HG03342 (cell line): ENCODE measurements at regions not wholly inside any gene's neighbourhood (a gene's known extent, or its start where the extent isn't known, plus 50 kb on each side); places are given as distances from the start of the nearest gene placed in this dataset.

ENCODE experiments used
- ATAC-seq: cut with Tn5 transposase; IDR thresholded peaks from one replicate; pipeline ENCODE4 v1.9.1; 2021; ENCODE audit warnings: mild to moderate bottlenecking, moderate library complexity; ENCODE audit not compliant: unreplicated experiment

DNA sequence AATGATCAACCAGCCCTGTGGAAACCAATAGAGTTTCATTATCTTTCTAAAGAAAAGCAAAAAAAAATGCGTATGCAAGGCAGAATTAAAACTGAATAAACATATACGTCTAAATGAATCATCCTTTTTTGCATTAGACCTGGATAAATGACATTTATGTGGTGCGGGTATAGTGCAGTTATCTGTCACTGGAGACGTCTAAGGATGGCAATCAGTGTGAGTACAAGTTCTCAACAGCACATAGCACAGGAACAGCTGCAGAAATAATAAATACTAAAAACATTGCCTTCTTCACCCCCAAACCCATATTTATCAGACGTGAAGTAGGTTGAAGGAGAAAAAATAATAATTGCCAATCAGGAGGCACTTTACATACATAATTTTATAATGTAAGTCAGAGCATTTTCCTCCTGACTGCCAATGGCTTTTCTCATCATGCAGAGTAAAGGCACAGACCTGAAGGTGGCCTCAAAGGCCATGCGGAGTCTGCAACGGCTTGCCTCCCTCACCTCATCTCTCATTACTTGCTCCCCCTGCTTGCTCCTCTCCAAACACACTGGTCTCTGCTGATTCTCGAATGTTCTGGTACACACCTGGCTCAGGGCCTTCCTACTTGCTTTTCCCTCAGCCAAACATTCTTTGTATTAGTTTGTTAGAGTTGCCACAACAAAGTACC, 574.7 kb upstream of the PLXNA2 start:
- no peak for ATAC-seq

DNA sequence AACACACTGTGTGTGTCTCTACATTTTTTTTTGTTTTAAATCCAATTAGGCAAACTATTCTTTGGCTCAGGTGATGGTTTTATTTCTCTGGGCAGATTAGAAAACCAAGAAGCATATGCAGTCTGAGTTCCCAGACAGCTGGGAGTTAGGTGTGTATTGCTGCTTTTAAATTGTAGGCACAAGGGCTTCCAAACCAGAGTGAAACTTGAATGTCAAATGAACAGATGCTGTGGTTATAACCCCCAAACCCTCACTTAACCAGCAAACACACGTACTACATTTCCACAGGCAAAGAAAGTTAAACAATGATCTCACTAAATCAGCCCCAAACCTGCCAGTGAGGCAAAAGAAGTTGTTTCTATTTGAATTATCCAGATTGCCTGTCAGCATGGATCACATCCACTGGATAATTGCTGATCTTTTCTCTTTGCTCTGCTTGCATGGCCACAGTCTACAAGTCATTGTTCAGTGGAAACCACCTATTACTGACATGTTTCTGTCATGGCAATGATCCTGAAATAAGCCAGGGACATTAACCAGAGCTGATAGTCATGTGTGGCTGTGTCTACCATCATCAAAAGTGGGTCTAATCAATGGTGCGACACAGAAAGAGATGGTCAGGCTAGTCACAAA, 576.5 kb upstream of the PLXNA2 start:
- no peak for ATAC-seq

DNA sequence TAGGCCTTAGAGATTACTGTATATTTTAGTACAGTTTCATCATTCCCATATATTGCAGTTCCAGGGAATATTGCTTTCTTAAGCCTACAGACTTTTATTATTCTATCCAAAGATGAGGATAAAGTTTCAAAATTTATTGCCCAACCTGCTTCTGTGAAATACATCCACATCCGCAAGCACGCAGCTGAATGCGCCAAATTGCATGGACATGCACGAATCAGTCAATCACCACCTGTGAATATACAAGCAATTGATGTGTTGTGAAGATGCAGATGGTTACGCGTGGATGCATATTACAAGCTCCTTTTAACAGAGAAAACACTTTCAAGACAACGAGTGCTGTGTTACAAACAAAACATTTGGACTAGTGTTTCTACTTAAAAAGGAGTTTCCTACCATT, 577.8 kb upstream of the PLXNA2 start:
- no peak for ATAC-seq

DNA sequence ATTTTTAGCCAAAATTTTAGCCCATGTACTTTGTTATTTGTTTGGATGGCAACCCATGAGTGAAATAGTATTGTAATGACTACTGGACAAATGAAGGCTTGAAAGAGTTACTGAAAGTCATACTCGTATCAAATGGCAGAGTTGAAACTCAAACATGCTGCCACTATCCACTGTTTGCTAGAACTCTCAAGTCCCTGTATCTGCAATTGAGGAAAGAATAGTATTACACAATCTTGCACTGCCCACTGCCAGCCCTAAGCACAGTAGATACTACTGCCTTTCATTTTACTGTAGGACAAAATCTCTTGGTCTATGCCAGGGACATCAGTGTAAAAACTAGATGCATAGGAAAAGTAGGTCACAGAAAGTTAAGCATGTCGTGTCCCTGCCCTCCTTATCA, 581.1 kb upstream of the PLXNA2 start:
- ATAC-seq: no peak

DNA sequence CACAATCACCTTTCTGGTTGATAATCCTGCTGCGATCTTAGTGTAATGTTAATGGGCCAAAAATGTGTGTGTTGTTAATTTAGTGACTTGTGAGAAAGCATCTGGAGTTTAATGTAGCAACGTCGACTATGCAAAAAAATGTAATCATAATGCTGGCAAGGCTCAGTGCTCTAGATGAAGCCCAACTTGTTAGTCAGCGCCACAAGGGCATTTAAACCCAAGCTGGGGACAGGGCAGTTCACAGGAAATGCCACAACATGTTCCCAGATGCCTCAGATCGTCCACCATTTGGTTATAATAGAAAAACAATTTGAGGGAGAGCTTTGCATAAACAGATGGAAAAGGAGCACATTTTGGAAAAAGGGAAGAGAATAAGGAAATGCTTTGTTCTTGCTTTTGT, 585.4 kb upstream of the PLXNA2 start:
- no peak for ATAC-seq

DNA sequence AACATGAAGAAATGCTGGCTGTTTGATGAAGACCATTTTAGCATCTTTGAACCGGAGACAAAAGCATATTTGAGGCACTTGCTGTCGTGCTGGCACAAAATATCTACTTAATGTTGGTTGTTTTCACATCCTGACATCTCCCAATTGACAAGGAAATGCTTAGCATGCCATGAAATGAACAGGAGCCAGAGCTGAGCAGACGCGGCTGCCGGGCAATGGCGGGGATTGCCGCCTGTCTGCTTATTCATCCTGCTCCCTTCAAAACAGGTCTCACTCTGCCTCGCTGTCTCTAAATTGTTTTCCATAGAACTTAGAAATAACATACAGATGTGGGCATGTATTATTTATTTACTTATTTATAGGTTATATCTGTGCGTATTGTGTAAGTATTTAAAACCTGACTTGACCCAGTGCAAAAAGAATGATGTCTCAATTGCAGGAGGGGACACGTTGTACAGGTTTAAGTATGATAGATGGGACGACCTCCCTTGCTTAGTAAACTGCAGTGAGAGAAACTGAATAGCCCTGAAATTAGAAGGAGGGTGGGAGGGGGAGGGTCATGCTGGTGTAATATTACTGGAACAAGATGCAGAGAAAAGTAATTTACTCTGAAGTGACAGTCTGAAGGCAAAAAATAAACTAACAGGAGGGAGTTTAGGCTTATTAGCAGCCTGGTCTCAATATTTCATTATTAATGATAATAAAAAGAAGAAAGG, 590.4 kb upstream of the PLXNA2 start:
- no peak for ATAC-seq

DNA sequence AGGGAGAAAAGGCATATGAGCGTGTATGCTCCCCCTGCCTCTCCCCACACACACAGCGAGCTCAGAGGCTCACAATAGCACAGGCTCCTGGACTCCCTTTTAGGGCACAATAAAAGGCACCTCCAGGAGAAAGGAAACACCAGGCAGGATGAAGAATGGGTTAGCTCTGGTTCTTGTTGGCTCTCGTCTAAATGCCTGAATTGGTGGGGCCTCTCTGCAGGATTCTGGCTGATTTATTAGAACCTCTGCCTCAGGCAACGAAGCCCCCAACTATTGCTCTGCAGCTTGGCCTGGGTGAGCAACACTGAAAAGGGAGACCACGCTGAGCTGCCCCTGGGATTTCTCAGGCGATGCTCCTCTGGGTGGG, 590.9 kb upstream of the PLXNA2 start:
- ATAC-seq: no peak

DNA sequence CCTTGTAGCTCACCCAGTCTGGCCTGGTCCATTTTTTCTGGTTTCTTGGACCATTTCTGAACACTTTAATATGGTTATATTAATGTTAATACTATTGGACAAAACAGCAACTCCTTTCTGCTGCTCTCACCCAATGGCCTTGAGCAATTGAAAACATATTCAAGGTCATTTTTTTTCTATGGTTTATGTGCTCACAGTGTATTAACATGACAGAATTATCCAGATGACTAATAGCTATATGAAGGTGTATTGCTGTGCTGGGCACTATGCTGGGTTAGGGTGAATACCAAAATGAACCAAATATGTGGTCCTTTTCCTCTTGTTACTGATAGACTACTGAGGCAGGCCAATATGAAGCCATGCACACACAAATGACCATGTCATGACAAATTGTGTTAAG, 591.6 kb upstream of the PLXNA2 start:
- no peak for ATAC-seq

DNA sequence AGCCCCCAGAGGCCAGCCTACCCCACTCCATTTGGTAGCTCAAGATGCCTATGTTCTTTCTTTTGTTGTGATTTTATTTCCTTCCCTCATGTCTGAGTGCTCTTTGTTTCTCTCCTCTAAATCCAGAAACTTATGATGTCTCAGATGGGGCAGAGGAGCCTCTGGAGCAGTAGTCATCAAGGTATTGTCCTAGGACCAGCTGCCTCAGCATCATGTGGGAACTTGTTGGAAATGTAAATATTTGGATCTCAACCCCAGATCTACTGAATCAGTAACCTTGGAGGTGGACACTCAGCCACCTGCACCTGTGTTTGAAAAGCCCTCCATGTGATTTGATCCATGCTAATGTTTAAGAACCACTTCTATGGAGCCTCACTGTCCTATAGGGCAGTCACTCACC, 593.1 kb upstream of the PLXNA2 start:
- ATAC-seq: no peak

DNA sequence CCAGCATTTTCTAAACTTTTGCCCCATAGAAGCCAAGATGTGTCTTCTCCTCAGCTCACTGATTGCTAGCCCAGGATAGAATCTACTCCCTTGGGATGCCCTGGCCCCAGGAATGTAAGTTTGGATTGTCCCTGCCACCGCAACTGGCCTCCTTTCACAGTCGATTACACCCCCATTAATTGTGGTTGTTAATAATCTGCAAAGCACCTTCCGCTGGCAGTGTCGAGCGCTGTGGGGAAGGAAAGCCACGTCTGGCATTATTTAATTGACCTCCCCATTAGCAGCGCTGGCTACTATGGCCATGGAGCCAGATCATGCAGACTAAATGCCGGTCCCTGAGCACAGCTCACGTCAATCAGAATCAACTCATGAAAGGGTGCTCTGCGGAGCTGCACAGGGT, 597.3 kb upstream of the PLXNA2 start:
- no peak for ATAC-seq

DNA sequence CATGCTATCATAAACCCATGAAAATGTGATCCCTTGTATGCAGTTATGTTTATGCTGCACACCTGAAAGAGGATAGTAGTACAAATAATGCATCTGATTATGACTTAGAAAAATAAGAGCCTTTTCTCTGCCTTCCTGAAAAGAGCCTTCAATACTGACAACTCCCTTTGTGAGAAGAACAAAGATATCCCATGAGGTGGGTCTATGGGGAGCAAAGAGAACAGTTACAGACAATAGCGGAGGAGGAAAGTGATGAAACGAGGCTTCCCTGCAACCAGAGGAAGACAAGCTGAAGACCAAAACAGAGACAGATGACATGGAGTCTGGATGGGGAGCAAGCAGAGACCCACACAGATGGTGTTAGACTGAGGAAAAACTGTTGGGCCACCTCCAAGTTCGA, 598.3 kb upstream of the PLXNA2 start:
- no peak for ATAC-seq

DNA sequence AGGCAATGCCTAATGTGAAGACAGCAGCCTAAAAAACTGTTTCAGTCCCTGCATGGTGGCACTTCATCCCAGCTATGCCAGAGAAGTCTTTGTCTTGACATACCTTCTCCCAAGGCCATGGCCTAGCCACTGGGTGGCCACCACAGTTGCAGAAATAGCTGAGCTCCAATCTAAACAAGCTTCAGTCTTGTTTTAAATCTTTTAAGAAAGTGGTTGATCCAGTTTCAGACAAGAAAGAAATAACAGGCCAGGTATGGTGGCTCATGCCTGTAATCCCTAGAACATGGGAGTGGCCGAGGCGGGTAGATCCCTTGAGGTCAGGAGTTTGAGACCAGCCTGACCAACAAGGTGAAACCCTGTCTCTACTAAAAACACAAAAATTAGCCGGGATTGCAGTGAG, 600.0 kb upstream of the PLXNA2 start:
- no peak for ATAC-seq

DNA sequence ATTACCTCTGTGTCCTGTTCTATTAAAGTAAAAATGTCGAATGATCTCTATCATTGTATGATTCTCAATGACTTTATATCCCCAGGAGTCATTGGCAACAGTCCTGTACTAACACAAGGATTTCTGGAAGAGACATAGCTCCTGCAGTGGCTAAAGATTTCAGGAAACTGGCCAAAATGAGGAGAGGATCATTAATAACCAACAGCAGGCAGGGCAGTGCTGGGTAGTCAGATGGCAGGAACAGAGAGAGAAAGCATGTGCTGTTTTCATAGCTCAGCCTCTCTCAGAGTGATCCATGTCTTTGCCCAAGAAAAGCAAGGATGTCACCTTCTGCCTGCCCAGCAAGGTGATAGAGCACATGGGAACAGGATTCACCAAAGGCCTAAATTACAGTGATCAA, 604.7 kb upstream of the PLXNA2 start:
- ATAC-seq: no peak

DNA sequence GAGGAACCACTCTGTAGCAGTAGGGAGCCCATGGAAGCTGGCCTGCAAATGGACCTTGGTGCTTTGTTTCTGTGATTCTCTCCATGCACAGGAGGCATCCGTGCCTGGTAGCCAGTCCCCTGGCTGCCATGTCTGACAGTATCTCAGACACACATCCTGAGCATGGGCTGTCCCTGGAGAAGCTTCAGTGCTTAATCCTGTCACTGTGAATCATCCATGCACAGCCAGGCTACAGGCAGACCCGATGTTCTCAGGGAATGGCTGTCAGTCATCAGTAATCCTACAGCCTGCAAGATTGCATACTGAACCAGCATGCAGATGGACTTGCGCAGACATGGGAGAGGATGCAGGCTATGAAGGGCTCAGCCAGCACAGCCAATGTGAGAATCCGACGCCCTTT, 606.3 kb upstream of the PLXNA2 start:
- ATAC-seq: no peak

DNA sequence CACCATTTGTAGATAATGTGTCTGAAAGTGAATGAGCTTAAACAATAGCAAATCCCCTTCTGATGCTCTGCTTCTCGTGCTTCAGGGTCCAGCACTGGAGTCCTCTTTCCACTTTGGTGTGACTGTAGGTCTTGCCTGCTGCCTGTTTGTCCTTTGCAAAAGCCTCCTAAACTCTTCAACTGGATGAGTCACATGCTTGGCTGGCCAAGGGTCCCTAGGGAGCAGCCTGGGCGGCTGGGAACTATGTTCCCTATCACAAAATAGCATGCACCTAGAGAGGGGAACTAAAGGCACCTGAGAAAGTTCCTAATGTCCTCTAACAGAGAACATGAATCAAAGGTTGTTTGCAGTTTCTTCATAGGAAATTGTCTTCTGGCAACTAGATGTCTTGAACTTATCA, 607.2 kb upstream of the PLXNA2 start:
- no peak for ATAC-seq

DNA sequence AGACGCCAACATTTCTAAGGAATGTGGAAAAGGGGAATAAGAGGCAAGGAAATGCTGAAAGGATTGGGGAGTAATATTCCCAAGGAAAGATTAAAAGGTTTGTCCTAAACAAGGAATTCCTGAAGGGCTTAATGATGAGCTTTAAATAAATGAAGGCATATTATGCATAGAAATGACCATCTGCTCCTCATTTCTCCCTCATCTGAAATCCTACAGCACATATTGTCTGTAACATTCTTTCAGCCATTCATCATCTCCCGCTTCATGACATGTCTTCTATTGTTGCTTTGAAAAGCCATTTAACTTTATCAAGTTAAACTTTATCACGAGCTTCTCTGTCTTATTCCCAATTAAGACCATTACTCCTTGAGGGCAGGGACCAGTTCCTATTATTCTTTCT, 608.7 kb upstream of the PLXNA2 start:
- no peak for ATAC-seq

DNA sequence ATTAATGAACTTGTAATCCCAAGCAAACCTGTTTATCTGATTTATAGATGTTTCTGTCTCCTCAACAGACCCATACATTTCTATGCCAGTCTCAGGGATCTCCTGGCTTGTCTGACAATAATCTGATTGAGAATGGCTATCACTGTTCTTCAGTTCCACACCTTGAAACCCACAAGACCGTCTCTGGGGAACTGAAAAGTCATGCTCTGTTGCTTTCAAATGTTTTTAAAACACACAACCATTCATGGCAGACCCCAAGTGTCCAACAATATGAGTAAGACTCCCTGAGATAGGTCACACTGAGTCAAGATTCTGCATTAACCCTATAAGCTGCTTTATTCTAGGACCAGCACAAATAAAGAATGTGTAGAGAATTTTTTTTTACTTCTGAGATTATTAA, 611.2 kb upstream of the PLXNA2 start:
- ATAC-seq: peak; percentile 82

DNA sequence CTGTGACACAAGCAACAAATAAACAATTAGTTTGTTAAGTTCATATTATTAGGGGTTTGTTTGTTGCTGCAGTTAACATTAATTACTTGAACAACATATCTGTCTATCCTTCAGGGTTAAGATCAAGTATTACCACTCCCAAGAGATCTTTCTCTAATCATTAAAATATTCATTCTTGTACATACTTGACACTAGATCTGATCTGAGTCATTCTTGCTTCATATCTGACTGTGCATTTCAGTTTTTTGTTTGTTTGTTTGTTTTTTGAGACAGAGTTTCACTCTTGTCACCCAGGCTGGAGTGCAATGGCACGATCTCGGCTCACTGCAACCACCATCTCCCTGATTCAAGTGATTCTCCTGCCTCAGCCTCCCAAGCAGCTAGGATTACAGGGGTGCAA, 613.3 kb upstream of the PLXNA2 start:
- ATAC-seq: no peak

DNA sequence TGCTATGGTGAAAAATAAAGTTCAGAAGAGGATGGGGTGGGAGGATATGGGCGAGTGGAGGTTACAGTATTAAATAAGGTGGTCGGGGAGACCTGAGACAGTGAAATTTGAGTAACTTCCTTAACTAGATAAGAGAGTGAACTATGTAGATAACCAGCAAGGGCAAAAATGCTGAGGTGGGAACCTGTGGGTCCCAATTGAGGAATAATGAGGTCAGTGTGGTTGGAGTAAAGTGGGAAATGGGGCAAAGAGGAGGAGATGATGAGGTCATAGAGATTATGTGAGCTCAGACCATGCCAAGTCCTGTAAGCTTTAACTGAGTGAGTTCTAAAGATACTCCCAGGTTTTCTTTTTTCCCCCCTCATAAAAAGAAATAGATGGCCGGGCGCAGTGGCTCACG, 614.6 kb upstream of the PLXNA2 start:
- no peak for ATAC-seq

DNA sequence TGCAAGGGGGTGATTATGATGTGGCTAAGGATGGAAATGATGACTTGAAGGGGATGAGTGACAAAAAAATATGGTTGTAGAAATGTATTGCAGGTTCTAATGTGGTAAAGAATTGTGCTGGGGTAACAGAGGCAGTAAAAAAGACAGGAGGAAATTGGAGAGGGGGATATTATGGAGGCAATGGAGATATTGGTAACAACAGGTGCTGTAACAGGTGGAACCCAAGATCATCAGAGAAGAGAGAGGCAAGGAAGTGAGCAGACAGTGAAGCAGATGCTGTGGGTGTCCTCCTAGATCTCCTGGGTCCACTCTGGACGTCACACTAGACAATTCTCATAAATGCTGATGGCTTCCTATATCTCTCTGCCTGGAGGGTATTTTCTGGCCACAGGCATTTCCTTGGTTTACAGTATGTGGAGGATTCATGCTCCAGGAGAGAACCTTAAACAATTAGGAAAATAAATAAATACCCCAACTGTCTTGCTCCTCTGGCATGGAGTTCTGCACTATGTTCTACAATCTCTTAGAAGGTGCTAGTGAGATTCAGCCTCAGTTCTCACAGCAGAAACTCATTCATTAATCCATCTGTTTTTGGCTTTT, 620.3 kb upstream of the PLXNA2 start:
- ATAC-seq: no peak

DNA sequence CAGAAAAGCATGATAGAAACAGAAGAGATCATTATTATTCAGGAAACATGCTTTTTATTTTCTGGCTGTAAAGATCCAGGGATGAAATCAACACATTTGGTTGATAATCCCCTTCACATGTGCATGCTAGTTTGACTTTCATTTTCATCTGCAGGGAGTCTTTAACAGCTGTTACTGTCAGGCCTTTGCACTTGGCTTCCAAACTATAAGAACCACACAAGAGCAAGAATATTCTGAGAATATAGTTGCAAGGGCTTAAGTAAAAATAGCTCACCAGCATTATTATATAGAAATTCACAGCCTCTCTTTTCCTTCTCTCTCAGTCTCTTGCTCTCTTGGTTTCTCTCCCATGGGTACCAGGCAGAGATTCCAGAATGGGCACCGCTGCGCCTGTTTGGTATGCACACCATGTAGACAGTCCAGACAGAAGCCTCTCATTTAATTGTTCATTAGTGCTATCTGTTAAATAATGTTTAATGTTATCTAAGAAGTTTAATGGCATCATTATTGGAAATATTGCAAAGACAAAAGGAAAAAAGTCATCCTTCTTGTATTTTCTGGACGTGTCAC, 622.3 kb upstream of the PLXNA2 start:
- ATAC-seq: no peak

DNA sequence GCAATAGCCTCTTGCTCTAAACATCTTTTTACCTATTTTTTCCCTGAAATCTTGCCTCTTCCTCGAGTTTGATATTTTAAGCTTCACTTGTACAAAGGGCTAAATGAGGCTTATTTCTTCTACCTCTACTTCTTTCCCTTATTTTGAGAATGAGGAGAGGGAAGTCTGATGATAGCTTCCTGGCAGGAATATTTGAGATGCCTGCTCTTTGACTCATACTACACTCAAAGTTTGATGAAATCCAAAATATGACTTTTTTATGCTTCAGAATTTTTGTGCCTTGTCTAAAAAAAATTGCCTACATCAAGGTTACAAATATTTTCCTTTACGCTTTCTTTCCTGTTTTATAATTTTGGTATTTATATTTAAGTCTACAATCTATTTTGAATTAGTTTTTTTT, 624.4 kb upstream of the PLXNA2 start:
- ATAC-seq: no peak
